NT2/D1 (cell line): ENCODE measurements at regions not wholly inside any gene's neighbourhood (a gene's known extent, or its start where the extent isn't known, plus 50 kb on each side); places are given as distances from the start of the nearest gene placed in this dataset.

ENCODE experiments used
- YY1 ChIP-seq: IDR thresholded peaks from 2 replicates; pipeline ENCODE4 v1.6.1; 2011; ENCODE audit not compliant: insufficient read length, insufficient read depth
- ZNF274 ChIP-seq: IDR thresholded peaks from 2 replicates; pipeline ENCODE4 v1.6.1; 2011; ENCODE audit warnings: mild to moderate bottlenecking, low read depth, low read length

DNA sequence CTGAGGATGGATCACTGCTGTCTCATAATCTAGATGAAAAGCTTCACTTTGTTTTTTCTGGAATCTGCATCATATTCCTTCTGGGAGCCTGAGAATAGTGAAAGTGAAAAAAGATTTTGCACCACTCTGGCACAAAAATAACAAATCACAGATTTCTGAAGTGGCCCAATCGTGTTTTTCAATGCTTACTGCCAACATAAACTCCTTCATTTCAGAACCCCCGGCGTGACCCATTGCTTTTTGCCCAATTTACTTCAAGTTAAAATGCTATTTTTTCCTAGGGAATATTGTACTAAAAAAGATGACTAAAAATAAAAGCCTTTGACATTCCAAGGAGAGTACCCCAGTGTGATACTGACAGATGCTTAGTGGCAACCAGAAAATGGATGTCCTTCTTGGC, 53.7 kb upstream of the ANK3 start:
- TF ChIP-seq YY1 = no peak
- TF ChIP-seq ZNF274 = no peak
